H1 (cell line): ENCODE measurements at regions not wholly inside any gene's neighbourhood (a gene's known extent, or its start where the extent isn't known, plus 50 kb on each side); places are given as distances from the start of the nearest gene placed in this dataset.

ENCODE experiments used
- RNF2 ChIP-seq: fragments of 200-900, 300-1000 bp; sonication (generic); IDR thresholded peaks from 2 replicates; pipeline ENCODE4 v1.7.1; 2016; ENCODE audit warnings: borderline replicate concordance, low read depth, mild to moderate bottlenecking, antibody characterized with exemption, low read length; ENCODE audit not compliant: poor library complexity, severe bottlenecking; ENCODE audit errors: missing control alignments
- SIN3A ChIP-seq, 2 experiments: IDR thresholded peaks in 1 of 2; conservative IDR thresholded peaks in 1 of 2; 2 replicates each; pipeline ENCODE4 v1.6.1; 2011 to 2012; ENCODE audit warnings: low read length in 2 of 2, improper control_type of control experiment in 1 of 2, low read depth in 1 of 2, mild to moderate bottlenecking in 1 of 2
- TF ChIP-seq, protein P1 (sequence below): IDR thresholded peaks from 2 replicates; pipeline ENCODE4 v1.6.1; 2012; ENCODE audit warnings: inconsistent platforms

DNA sequence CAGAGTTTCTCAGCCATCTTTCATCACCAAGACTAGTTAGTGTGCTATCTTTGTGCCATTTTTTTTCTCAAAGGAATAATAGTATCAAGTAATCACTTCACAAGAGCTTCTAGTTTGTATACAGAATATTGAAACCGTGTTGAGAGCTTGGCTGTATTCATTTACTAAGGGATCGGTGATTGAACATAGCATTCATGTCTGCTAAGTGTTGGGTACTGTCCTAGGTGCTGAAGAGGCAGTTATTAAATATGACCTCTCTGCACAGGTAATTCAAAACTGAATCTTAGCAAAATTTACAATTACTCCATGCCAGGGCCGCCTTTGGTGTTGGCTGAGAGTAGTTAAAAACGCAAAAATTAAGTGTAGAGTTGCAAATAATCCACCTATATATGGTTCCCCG, 355.3 kb upstream of the RORA start (continued):
- TF ChIP-seq RNF2, result no peak
- TF ChIP-seq, protein P1, sequence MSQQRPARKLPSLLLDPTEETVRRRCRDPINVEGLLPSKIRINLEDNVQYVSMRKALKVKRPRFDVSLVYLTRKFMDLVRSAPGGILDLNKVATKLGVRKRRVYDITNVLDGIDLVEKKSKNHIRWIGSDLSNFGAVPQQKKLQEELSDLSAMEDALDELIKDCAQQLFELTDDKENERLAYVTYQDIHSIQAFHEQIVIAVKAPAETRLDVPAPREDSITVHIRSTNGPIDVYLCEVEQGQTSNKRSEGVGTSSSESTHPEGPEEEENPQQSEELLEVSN, result no peak
- TF ChIP-seq SIN3A (conservative IDR thresholded peaks at IDR 0.05 in 1 of 2, IDR thresholded peaks at IDR 0.05 in 1 of 2; ENCODE audit: low read depth in 1 of 2, low read length in 2 of 2), result no peak
